ENCODE measurements at regions not wholly inside any gene's neighbourhood (a gene's known extent, or its start where the extent isn't known, plus 50 kb on each side); places are given as distances from the start of the nearest gene placed in this dataset.
"Not testable (repeated sequence)": the region's sequence is repeated elsewhere in the genome, so short reads cannot be mapped to it uniquely, and the experiment has no call there.

GRCh38 chr1:24268555-24268954, 50.6 kb upstream of the GRHL3 start:
- not testable (repeated sequence) for H3K4me3 ChIP-seq (ENCODE audit: low read depth, low read length); DNase-seq (ENCODE audit: low read depth)

- TF ChIP-seq CTCF (IDR thresholded peaks at IDR 0.05; ENCODE audit: insufficient read depth, low read depth, low read length) = no peak
- H3K4me3 ChIP-seq (ENCODE audit: low read depth, low read length) = no peak overlapping the region
- no peak for DNase-seq (ENCODE audit: low read depth)
Measured at GRCh38 chr1:24266998-24267397, 52.2 kb upstream of the GRHL3 start.

GRCh38 chr1:24266398-24266941, 52.7 kb upstream of the GRHL3 start:
- H3K4me3 ChIP-seq (ENCODE audit: low read depth, low read length) = no peak overlapping the region
- no peak for TF ChIP-seq CTCF (IDR thresholded peaks at IDR 0.05; ENCODE audit: insufficient read depth, low read depth, low read length)
- peak; percentile 87 for DNase-seq (ENCODE audit: low read depth)

- H3K4me3 ChIP-seq (ENCODE audit: low read depth, low read length) = no peak overlapping the region
- DNase-seq (ENCODE audit: low read depth) = no peak
- no peak for TF ChIP-seq CTCF (IDR thresholded peaks at IDR 0.05; ENCODE audit: insufficient read depth, low read depth, low read length)
Measured at GRCh38 chr1:24263746-24264145, 55.4 kb upstream of the GRHL3 start.

GRCh38 chr1:24263211-24263610, 55.9 kb upstream of the GRHL3 start:
- no peak overlapping the region for H3K4me3 ChIP-seq (ENCODE audit: low read depth, low read length)
- DNase-seq (ENCODE audit: low read depth) = peak; percentile 5
- no peak for TF ChIP-seq CTCF (IDR thresholded peaks at IDR 0.05; ENCODE audit: insufficient read depth, low read depth, low read length)

GRCh38 chr1:24261977-24262376, 57.2 kb upstream of the GRHL3 start:
- TF ChIP-seq CTCF (IDR thresholded peaks at IDR 0.05; ENCODE audit: insufficient read depth, low read depth, low read length) = no peak
- no peak overlapping the region for H3K4me3 ChIP-seq (ENCODE audit: low read depth, low read length)
- DNase-seq (ENCODE audit: low read depth) = no peak

- DNase-seq (ENCODE audit: low read depth) = no peak
- TF ChIP-seq CTCF (IDR thresholded peaks at IDR 0.05; ENCODE audit: insufficient read depth, low read depth, low read length) = no peak
- H3K4me3 ChIP-seq (ENCODE audit: low read depth, low read length) = no peak overlapping the region
Measured at GRCh38 chr1:24258735-24259424, 60.3 kb upstream of the GRHL3 start.
